Spinal cord (tissue), 9 donors: ENCODE measurements at regions not wholly inside any gene's neighbourhood (a gene's known extent, or its start where the extent isn't known, plus 50 kb on each side); places are given as distances from the start of the nearest gene placed in this dataset.
A peak's percentile ranks its signal among the peaks of the same experiment; 100 is the strongest.
"Not testable (repeated sequence)": the region's sequence is repeated elsewhere in the genome, so short reads cannot be mapped to it uniquely, and the experiment has no call there.

Experiments
- DNase-seq, 6 donors: peaks; one replicate each; pipeline versions ENCODE4 v3.0.0 to v3.0.0-alpha.2; 2013 to 2015; ENCODE audit warnings: low spot score in 6 of 6, low read depth in 4 of 6
- H3K27ac ChIP-seq: one replicate; pipeline ENCODE4 v1.5.1; 2013; ENCODE audit warnings: low read depth, low read length, control low read depth
- H3K27me3 ChIP-seq: one replicate; pipeline ENCODE4 v1.6.1; 2013; ENCODE audit warnings: low read length; ENCODE audit not compliant: control insufficient read depth, insufficient read depth
- H3K36me3 ChIP-seq: one replicate; pipeline ENCODE4 v1.6.1; 2013; ENCODE audit warnings: low read length; ENCODE audit not compliant: control insufficient read depth, insufficient read depth
- H3K4me1 ChIP-seq: one replicate; pipeline ENCODE4 v1.6.1; 2013; ENCODE audit warnings: low read length; ENCODE audit not compliant: control insufficient read depth, insufficient read depth
- H3K4me3 ChIP-seq: one replicate; pipeline ENCODE4 v1.5.1; 2013; ENCODE audit warnings: low read depth, low read length, control low read depth
- H3K9me3 ChIP-seq: one replicate; pipeline ENCODE4 v1.6.1; 2013; ENCODE audit warnings: low read length; ENCODE audit not compliant: control insufficient read depth, insufficient read depth
- WGBS: methylation state at CpG from one replicate; pipeline ENCODE4 v1.1.5; 2013; ENCODE audit warnings: missing lambda C conversion rate; ENCODE audit not compliant: insufficient coverage; 5-methylcytosine and 5-hydroxymethylcytosine counted together
- donor health status: healthy.

DNA sequence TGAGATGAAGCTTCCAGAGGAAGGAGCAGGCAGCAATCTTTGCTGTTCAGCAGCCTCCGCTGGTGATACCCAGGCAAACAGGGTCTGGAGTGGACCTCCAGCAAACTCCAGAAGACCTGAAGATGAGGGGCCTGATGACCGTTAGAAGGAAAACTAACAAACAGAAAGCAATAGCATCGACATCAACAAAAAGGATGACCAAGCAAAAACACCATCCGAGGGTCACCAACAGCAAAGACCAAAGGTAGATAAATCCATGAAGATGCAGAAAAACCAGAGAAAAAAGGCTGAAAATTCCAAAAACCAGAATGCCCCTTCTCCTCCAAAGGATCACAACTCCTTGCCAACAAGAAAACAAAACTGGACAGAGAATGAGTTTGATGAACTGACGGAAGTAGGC lies 235.9 kb upstream of the NSMCE3 start:
- 91% methylated on average over 4 of the region's 5 CpGs for WGBS
- not testable (repeated sequence) for H3K9me3 ChIP-seq, H3K4me3 ChIP-seq, DNase-seq, H3K27ac ChIP-seq, H3K4me1 ChIP-seq, H3K27me3 ChIP-seq, H3K36me3 ChIP-seq

DNA sequence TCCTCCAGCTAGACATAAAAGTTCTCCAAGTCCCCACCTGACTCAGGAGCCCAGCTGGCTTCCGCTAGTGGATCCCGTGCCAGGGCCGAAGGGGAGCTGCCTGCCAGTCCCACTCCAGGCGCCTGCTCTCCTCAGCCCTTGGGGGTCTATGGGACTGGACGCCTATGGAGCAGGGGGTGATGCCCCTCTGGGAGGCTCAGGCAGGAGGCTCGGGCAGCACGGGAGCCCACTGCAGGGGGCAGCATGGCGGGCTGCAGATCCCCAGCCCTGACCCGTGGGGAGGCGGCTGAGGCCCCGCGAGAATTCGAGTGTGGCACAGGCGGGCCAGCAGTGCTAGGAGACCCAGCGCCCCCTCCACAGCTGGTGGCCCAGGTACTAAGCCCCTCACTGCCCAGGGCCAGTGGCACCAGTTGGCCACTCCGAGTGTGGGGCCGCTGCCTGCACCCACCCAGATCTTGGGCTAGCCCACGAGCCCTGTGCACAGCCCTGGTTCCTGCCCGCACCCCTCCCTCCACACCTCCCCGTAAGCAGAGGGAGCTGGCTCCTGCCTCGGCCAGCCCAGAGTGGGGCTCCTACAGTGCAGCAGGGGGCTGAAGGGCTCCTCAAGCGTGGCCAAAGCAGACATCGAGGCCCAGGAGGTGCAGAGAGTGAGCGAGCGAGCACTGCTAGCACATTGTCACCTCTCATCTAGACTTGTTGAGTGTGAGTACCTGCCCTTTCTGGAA lies 221.3 kb upstream of the NSMCE3 start:
- no peaks in the 10 kb centered on the region for H3K9me3 ChIP-seq
- no peak overlapping the region for H3K27ac ChIP-seq
- 95% methylated on average over 25 of the region's 25 CpGs for WGBS

DNA sequence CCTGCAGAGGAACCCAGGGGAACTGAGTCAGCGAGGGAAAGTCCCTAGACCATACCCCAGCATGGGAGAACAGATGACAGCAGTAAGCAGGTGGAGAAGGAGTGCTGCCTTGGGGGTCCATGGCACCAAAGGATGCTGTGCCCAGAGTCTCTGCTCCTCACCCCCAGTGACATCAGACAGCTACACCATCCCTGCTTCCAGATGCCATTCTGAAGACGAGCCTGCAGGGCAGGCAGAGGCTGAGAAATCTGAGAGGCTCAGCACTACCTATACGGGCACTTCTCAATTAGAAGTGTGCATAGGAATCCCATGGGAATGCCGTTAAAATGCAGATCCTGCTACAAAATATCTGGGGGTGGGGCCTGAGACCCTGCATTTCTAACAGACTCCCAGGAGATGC lies 211.3 kb upstream of the NSMCE3 start:
- no peaks in the 10 kb centered on the region for H3K9me3 ChIP-seq
- 75% methylated on average over 4 of the region's 4 CpGs for WGBS

More for the DNA sequence above, 221.3 kb upstream of the NSMCE3 start:
- Histone ChIP-seq H3K27me3 (no peaks in the 10 kb centered on the region), H3K4me3 (no peak overlapping the region), H3K36me3 (peaks cover 3% of the 10 kb centered on the region), H3K4me1 (no peaks in the 10 kb centered on the region)
- no peak for DNase-seq

DNA sequence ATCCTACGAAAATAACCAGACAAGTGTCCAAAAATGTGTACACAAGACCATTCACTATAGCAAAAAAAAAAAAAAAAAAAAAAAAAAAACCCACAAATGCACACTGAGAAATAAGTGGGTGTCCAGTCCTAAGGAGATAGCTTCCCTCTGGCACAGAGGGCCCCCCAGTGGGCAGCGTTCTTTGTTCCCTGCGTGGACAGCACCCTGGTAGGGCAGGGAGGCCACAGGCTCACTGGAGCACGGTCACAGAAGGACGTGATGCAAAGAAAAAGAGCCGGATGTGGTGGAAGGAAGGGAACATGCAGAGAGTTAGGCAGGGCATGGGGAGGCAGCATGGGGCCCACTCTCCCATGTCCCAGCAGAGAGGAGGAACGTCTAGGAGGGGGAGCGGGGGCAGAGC lies 210.7 kb upstream of the NSMCE3 start:
- DNase-seq, result no peak
- Histone ChIP-seq H3K27me3 (no peaks in the 10 kb centered on the region), H3K36me3 (no peaks in the 10 kb centered on the region), H3K27ac (no peak overlapping the region), H3K4me1 (peaks cover 9% of the 10 kb centered on the region), H3K9me3 (no peaks in the 10 kb centered on the region), H3K4me3 (no peak overlapping the region)
- WGBS, result 71% methylated on average over 6 of the region's 8 CpGs

More for the DNA sequence above, 211.3 kb upstream of the NSMCE3 start:
- peak in 1 of 6 donors; percentile 21 for DNase-seq
- H3K36me3 ChIP-seq, result no peaks in the 10 kb centered on the region
- H3K27me3 ChIP-seq, result no peaks in the 10 kb centered on the region
- H3K27ac ChIP-seq, result no peak overlapping the region
- no peak overlapping the region for H3K4me3 ChIP-seq
- H3K4me1 ChIP-seq, result peaks cover 5% of the 10 kb centered on the region

DNA sequence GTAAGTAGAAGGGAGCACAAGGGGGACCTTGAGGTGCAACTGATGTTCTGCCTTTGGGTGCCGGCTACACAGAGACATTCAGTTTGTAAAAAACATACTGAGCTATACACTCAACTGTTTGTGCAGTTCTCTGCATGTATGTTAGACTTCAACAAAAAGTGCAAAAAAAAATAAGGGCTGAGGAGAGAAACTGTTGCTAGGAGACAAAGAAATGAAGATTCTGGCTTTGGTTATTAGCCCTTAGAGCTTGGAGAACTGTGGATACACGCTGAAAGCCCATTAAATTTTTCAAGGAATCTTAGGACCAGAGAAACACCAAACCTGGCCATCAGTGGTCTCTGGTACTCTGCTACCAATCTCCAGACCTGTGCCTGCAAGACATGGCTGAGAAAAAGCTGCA lies 207.6 kb upstream of the NSMCE3 start:
- H3K27ac ChIP-seq, result no peak overlapping the region
- H3K27me3 ChIP-seq, result no peaks in the 10 kb centered on the region
- peak in 2 of 6 donors; percentile 36 to 66 for DNase-seq
- H3K9me3 ChIP-seq, result no peaks in the 10 kb centered on the region
- WGBS, result 58% methylated on average over 1 of the region's 2 CpGs
- no peaks in the 10 kb centered on the region for H3K36me3 ChIP-seq
- no peak overlapping the region for H3K4me3 ChIP-seq
- peaks cover 14% of the 10 kb centered on the region for H3K4me1 ChIP-seq

DNA sequence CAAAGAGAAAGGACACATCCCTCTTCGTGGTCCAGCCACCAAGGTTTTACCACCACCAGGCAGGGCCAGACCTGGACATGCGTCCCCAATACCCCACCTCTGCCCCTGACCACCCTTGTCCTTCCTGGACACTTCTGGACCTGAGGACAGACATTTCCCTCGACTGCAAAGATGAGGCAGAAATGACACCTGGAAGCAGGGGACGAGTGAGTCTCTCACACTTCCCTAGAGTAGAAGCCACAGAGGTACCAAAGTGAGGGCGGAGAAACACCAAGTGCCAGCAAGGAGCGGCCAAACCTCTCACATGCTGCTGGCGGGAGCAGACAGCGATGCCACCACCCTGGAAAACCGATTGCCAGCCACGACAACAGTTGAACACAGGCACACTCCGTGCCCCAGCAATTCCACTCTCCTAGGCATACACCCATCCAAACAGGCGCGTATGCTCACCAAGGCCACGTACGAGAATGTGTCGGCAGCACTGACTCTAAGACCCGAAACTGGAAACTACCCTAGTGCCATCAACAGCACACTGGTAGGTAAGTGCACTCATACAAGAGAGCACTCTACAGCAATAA lies 207.0 kb upstream of the NSMCE3 start:
- Histone ChIP-seq H3K27ac (no peak overlapping the region), H3K27me3 (no peaks in the 10 kb centered on the region), H3K4me3 (no peak overlapping the region), H3K4me1 (peaks cover 14% of the 10 kb centered on the region), H3K9me3 (no peaks in the 10 kb centered on the region), H3K36me3 (no peaks in the 10 kb centered on the region)
- 88% methylated on average over 13 of the region's 17 CpGs for WGBS
- DNase-seq, result no peak

DNA sequence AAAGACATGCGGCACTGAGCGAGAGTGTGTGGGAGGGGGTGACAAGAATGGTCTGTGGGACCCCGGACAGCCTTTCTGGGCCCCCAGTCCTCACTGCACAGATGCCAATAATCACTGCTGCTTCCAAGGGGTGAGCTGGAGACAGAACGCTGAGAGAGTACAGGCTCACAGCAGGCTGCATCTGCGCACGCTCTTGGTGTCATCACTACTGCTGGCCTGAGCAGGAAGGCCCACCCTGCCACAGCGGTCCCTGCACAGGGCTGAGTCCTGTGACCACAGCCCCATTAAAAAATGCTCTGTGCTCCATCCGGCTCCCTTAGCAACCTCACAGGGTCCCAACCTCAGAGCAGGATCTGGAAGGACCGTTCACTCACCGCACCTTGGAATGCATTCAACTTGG lies 205.5 kb upstream of the NSMCE3 start:
- no peaks in the 10 kb centered on the region for H3K36me3 ChIP-seq
- peaks cover 17% of the 10 kb centered on the region for H3K4me1 ChIP-seq
- no peak overlapping the region for H3K27ac ChIP-seq
- H3K4me3 ChIP-seq, result no peak overlapping the region
- H3K9me3 ChIP-seq, result no peaks in the 10 kb centered on the region
- no peak for DNase-seq
- no peaks in the 10 kb centered on the region for H3K27me3 ChIP-seq
- whole genome bisulfite sequencing, result 96% methylated on average over 6 of the region's 10 CpGs

DNA sequence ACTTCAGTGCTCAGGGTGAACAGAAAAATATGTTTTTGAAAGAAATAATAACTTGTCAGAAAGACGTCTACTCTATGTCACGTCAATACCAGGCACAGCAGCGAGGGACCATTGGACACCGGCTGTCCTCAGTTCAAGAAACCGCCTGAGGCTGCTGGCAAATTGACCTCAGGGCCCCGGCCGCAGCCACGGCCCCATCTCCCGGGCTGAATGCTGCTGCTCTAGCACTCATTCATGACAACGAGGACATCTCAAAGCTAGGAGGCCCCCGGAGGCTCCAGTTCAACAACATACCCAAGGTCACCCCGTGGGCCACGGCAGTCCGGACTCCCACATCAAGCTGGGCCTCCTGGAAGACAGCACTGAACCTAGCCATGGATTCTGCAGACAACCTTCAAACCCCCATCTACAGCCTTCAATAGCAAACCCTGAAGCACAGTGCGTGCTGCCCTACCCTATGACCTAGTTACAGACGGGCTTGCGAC lies 204.0 kb upstream of the NSMCE3 start:
- 88% methylated on average over 16 of the region's 17 CpGs for WGBS
- no peaks in the 10 kb centered on the region for H3K27me3 ChIP-seq
- no peak for DNase-seq

DNA sequence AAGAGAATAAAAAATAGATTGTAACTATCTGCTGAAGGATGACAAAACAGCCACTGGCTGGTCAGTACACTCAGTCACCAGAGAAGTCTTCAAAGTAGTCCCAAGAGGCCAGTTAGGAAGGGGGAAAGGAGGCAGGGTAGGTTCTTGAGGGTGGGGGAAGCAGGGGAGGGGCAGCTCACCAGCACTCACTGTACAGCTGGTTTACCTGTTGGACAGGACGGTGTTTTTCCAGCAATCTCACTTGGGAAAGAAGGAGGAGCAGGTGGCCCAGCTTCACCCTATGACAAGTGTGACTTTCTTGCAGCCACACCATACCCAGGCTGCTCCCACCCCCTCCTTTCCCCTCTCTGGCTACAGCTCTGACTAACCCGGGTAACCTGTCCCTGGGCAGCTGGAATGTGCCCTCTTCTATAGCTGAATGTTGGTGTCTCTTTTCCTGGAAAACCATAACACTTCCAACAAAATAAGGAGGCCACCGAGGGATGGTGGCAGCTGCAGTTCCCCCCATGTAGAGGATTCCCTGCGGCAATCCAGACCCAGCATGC lies 203.4 kb upstream of the NSMCE3 start:
- Histone ChIP-seq H3K27me3 (no peaks in the 10 kb centered on the region), H3K4me3 (no peak overlapping the region), H3K36me3 (no peaks in the 10 kb centered on the region), H3K4me1 (peaks cover 17% of the 10 kb centered on the region), H3K27ac (no peak overlapping the region), H3K9me3 (no peaks in the 10 kb centered on the region)
- 29% methylated on average over 3 of the region's 4 CpGs for WGBS
- peak in 1 of 6 donors; percentile 32 for DNase-seq

More for the DNA sequence above, 204.0 kb upstream of the NSMCE3 start:
- Histone ChIP-seq H3K36me3 (no peaks in the 10 kb centered on the region), H3K27ac (no peak overlapping the region), H3K4me1 (peaks cover 17% of the 10 kb centered on the region), H3K4me3 (no peak overlapping the region), H3K9me3 (no peaks in the 10 kb centered on the region)

DNA sequence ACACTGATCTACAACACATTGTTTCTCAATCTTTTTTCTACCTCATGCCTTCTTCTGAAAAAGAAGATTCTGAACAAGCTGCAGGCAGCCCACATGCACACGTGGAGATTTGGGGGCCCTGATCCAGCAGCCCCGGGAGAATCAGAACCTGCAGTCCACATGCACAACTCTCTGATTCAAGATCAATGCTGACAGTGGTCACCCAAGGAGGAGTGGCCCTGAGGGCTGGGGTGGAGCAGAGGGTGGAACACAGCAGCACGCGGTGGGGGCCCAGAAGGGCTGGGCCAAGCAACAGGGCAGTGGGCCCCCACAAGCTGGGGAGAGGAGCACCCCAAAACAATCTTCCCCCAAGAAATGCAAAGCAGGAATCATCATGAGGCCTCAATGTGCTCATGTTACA lies 202.1 kb upstream of the NSMCE3 start:
- no peak overlapping the region for H3K27ac ChIP-seq
- H3K4me3 ChIP-seq, result no peak overlapping the region
- no peaks in the 10 kb centered on the region for H3K36me3 ChIP-seq
- no peaks in the 10 kb centered on the region for H3K9me3 ChIP-seq
- no peaks in the 10 kb centered on the region for H3K27me3 ChIP-seq
- DNase-seq, result no peak
- 72% methylated on average over 3 of the region's 4 CpGs for WGBS
- H3K4me1 ChIP-seq, result peaks cover 16% of the 10 kb centered on the region
